Uterus (tissue), 2 donors: ENCODE measurements at regions not wholly inside any gene's neighbourhood (a gene's known extent, or its start where the extent isn't known, plus 50 kb on each side); places are given as distances from the start of the nearest gene placed in this dataset.

Experiments used
- POLR2A ChIP-seq, 2 donors: fragments of 450-650 bp; IDR thresholded peaks; one replicate each; pipeline ENCODE4 v1.6.1; 2016; ENCODE audit warnings: antibody characterized with exemption in 2 of 2, mild to moderate bottlenecking in 1 of 2, moderate library complexity in 1 of 2
- TF ChIP-seq, protein P1 (sequence below), 4 experiments: fragments of 200-600 bp in 2 of 4; fragments of 450-650 bp in 2 of 4; sonication (generic) in 2 of 4; IDR thresholded peaks; one replicate each; pipeline ENCODE4 v1.5.1; 2016 to 2019; ENCODE audit warnings: antibody characterized with exemption in 4 of 4, mild to moderate bottlenecking in 2 of 4, moderate library complexity in 1 of 4

DNA sequence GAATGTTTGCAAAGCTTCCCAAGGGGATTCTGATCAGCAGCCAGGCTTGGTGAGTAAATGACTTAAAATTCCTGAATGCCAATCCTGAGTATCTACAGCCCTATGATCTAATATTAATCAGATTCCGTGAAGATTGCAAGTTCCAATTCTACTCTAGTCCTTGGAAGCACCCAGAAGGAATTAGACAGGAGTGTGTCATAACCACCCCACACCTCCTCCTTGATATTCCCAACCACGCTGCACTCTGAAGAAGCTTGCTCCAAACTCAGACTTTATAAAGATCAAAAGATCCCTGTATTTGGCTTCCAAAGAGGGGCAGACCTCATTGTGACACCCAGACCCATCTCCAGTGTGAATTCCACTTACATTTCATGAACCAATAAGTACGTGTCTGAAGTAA lies 306.0 kb downstream of the BCL11B start:
- TF ChIP-seq, protein P1, sequence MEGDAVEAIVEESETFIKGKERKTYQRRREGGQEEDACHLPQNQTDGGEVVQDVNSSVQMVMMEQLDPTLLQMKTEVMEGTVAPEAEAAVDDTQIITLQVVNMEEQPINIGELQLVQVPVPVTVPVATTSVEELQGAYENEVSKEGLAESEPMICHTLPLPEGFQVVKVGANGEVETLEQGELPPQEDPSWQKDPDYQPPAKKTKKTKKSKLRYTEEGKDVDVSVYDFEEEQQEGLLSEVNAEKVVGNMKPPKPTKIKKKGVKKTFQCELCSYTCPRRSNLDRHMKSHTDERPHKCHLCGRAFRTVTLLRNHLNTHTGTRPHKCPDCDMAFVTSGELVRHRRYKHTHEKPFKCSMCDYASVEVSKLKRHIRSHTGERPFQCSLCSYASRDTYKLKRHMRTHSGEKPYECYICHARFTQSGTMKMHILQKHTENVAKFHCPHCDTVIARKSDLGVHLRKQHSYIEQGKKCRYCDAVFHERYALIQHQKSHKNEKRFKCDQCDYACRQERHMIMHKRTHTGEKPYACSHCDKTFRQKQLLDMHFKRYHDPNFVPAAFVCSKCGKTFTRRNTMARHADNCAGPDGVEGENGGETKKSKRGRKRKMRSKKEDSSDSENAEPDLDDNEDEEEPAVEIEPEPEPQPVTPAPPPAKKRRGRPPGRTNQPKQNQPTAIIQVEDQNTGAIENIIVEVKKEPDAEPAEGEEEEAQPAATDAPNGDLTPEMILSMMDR (IDR thresholded peaks at IDR 0.05) = no peak
- TF ChIP-seq POLR2A (IDR thresholded peaks at IDR 0.05) = no peak
